ENCODE measurements at regions not wholly inside any gene's neighbourhood (a gene's known extent, or its start where the extent isn't known, plus 50 kb on each side); places are given as distances from the start of the nearest gene placed in this dataset.

- Mint-ChIP-seq H3K27me3 (ENCODE audit: insufficient read depth) (no peaks in the 10 kb centered on the region), H3K36me3 (ENCODE audit: low read depth) (peaks cover 4% of the 10 kb centered on the region; the same call in 1 of the 2 replicates), H3K4me1 (ENCODE audit: low read depth) (no peaks in the 10 kb centered on the region), H3K27ac (no peak overlapping the region), H3K9me3 (peaks cover 24% of the 10 kb centered on the region), H3K4me3 (no peak overlapping the region)
- TF ChIP-seq CTCF (IDR thresholded peaks at IDR 0.05), result no peak
- DNase-seq, result no peak
Measured at GRCh38 chr3:176566757-176567156, 630.5 kb downstream of the TBL1XR1 start.

GRCh38 chr3:176562331-176562730, 635.0 kb downstream of the TBL1XR1 start:
- H3K4me1 Mint-ChIP-seq (ENCODE audit: low read depth), result no peaks in the 10 kb centered on the region
- H3K4me3 Mint-ChIP-seq, result no peak overlapping the region
- H3K9me3 Mint-ChIP-seq, result peaks cover 11% of the 10 kb centered on the region; the same call in 1 of the 2 replicates
- no peaks in the 10 kb centered on the region; the same call in 1 of the 2 replicates for H3K27me3 Mint-ChIP-seq (ENCODE audit: insufficient read depth)
- H3K36me3 Mint-ChIP-seq (ENCODE audit: low read depth), result peaks cover 4% of the 10 kb centered on the region; the same call in 1 of the 2 replicates
- DNase-seq, result no peak
- no peak overlapping the region for H3K27ac Mint-ChIP-seq
- TF ChIP-seq CTCF (IDR thresholded peaks at IDR 0.05), result no peak

GRCh38 chr3:176561826-176562225, 635.5 kb downstream of the TBL1XR1 start:
- Mint-ChIP-seq H3K27me3 (ENCODE audit: insufficient read depth) (no peaks in the 10 kb centered on the region; the same call in 1 of the 2 replicates), H3K27ac (no peak overlapping the region)

GRCh38 chr3:176554791-176555654, 642.3 kb downstream of the TBL1XR1 start:
- H3K9me3 Mint-ChIP-seq, result peaks cover 5% of the 10 kb centered on the region; the same call in 1 of the 2 replicates
- no peaks in the 10 kb centered on the region for H3K36me3 Mint-ChIP-seq (ENCODE audit: low read depth)
- no peaks in the 10 kb centered on the region; the same call in none of the 2 replicates for H3K27me3 Mint-ChIP-seq (ENCODE audit: insufficient read depth)
- no peak overlapping the region for H3K27ac Mint-ChIP-seq
- H3K4me3 Mint-ChIP-seq, result no peak overlapping the region
- DNase-seq, result no peak
- TF ChIP-seq CTCF (IDR thresholded peaks at IDR 0.05), result no peak
- H3K4me1 Mint-ChIP-seq (ENCODE audit: low read depth), result no peaks in the 10 kb centered on the region; the same call in 1 of the 2 replicates

More at GRCh38 chr3:176561826-176562225, 635.5 kb downstream of the TBL1XR1 start:
- DNase-seq, result no peak
- no peak overlapping the region for H3K4me3 Mint-ChIP-seq
- no peaks in the 10 kb centered on the region for H3K4me1 Mint-ChIP-seq (ENCODE audit: low read depth)
- peaks cover 11% of the 10 kb centered on the region; the same call in 1 of the 2 replicates for H3K9me3 Mint-ChIP-seq
- TF ChIP-seq CTCF (IDR thresholded peaks at IDR 0.05), result no peak
- peaks cover 4% of the 10 kb centered on the region; the same call in 1 of the 2 replicates for H3K36me3 Mint-ChIP-seq (ENCODE audit: low read depth)

GRCh38 chr3:176554264-176554663, 643.0 kb downstream of the TBL1XR1 start:
- no peaks in the 10 kb centered on the region; the same call in none of the 2 replicates for H3K27me3 Mint-ChIP-seq (ENCODE audit: insufficient read depth)
- DNase-seq, result no peak
- no peaks in the 10 kb centered on the region; the same call in 1 of the 2 replicates for H3K4me1 Mint-ChIP-seq (ENCODE audit: low read depth)

More at GRCh38 chr3:176554264-176554663, 643.0 kb downstream of the TBL1XR1 start:
- Mint-ChIP-seq H3K27ac (no peak overlapping the region), H3K36me3 (ENCODE audit: low read depth) (no peaks in the 10 kb centered on the region), H3K9me3 (peaks cover 6% of the 10 kb centered on the region; the same call in 1 of the 2 replicates), H3K4me3 (no peak overlapping the region)
- no peak for TF ChIP-seq CTCF (IDR thresholded peaks at IDR 0.05)
